ENCODE measurements at regions not wholly inside any gene's neighbourhood (a gene's known extent, or its start where the extent isn't known, plus 50 kb on each side); places are given as distances from the start of the nearest gene placed in this dataset.

GRCh38 chr11:19520681-19521080 lies 192.0 kb upstream of the NAV2 start:
- POLR2A ChIA-PET (ENCODE audit: unreplicated experiment): no interaction called here
- ATAC-seq (ENCODE audit: low read depth): no peak

More at GRCh38 chr11:19520681-19521080, 192.0 kb upstream of the NAV2 start:
- H3K14ac ChIP-seq (replicated peaks; ENCODE audit: low read depth, low read length): no peak overlapping the region
- H3K4me1 ChIP-seq (ENCODE audit: control insufficient read depth, insufficient read depth, low read length): peaks cover 2% of the 10 kb centered on the region; the same call in 1 of the 2 replicates
- H3K36me3 ChIP-seq (ENCODE audit: control insufficient read depth, insufficient read depth, low read length): no peaks in the 10 kb centered on the region
- no peaks in the 10 kb centered on the region for H4K20me1 ChIP-seq (ENCODE audit: insufficient read depth, low read length)
- no peak overlapping the region for H2BK5ac ChIP-seq (ENCODE audit: low read depth, low read length, poor library complexity, severe bottlenecking)
- no peak overlapping the region for H3K4me2 ChIP-seq (ENCODE audit: low read depth, low read length)
- no peak overlapping the region for H4K8ac ChIP-seq (ENCODE audit: low read depth in 2 of 2, low read length in 2 of 2)
- H3K27me3 ChIP-seq (ENCODE audit: control insufficient read depth, insufficient read depth, low read length): peaks cover 26% of the 10 kb centered on the region
- TF ChIP-seq FOS (IDR thresholded peaks at IDR 0.05; ENCODE audit: low read depth, low read length) (no peak), USF2 (IDR thresholded peaks at IDR 0.05; ENCODE audit: low read depth, low read length) (no peak), SMC3 (IDR thresholded peaks at IDR 0.05; ENCODE audit: low read depth, low read length) (no peak), MAZ (IDR thresholded peaks at IDR 0.05; ENCODE audit: borderline replicate concordance, low read depth, low read length) (no peak), RCOR1 (IDR thresholded peaks at IDR 0.05; ENCODE audit: insufficient replicate concordance, low read length) (no peak), CEBPB (IDR thresholded peaks at IDR 0.05; ENCODE audit: low read depth, low read length) (no peak), POLR2A (IDR thresholded peaks at IDR 0.05; ENCODE audit: low read depth, low read length) (no peak), ELK1 (IDR thresholded peaks at IDR 0.05; ENCODE audit: borderline replicate concordance, low read depth, low read length) (no peak), MAFK (IDR thresholded peaks at IDR 0.05; ENCODE audit: low read depth, low read length) (no peak), MXI1 (IDR thresholded peaks at IDR 0.05; ENCODE audit: borderline replicate concordance, low read depth, low read length) (no peak), RFX5 (IDR thresholded peaks at IDR 0.05; ENCODE audit: low read depth, low read length) (no peak), CHD1 (IDR thresholded peaks at IDR 0.05; ENCODE audit: low read depth, low read length) (no peak)
- no peak overlapping the region for H2BK15ac ChIP-seq (ENCODE audit: low read depth, low read length)
- CTCF ChIA-PET: interaction anchor here (0.6 kb wide), 1 partner anchor 189 kb away, joined by 4 read pairs; no protein-coding TSS in a partner anchor
- no peak overlapping the region for H2BK120ac ChIP-seq (ENCODE audit: low read depth, low read length)
- no peak overlapping the region for H3K4me3 ChIP-seq (ENCODE audit: insufficient read depth, low read depth, low read length)
- H3K9me3 ChIP-seq (ENCODE audit: control insufficient read depth, insufficient read depth, low read length): no peaks in the 10 kb centered on the region
- intact Hi-C loops (cut with micrococcal nuclease) (no loop called here), in situ Hi-C loops (cut with MboI; ENCODE audit: low sequenced_read_pairs) (no loop called here), dilution Hi-C loops (cut with HindIII; ENCODE audit: low sequenced_read_pairs, unreplicated experiment) (no loop called here)
- no peak overlapping the region for H2BK20ac ChIP-seq (ENCODE audit: low read depth, low read length)
- DNase-seq: no peak
- no peak overlapping the region for H2AK9ac ChIP-seq (replicated peaks; ENCODE audit: low read depth, low read length, poor library complexity)
- H3K9ac ChIP-seq (ENCODE audit: low read depth, low read length): no peak overlapping the region
- H4K91ac ChIP-seq (ENCODE audit: insufficient read depth, low read depth, low read length): no peak overlapping the region
- no peak overlapping the region for H3K56ac ChIP-seq (ENCODE audit: extremely low read depth, insufficient read depth, low read length)
- BruUV-seq (replicated peaks): no TSS peak
- H3K9me1 ChIP-seq (ENCODE audit: insufficient read depth, low read length): no peaks in the 10 kb centered on the region; the same call in 1 of the 2 replicates
- H3K4ac ChIP-seq (ENCODE audit: low read depth, low read length): no peak overlapping the region
- 41% methylated on average over 2 of the region's 5 CpGs; no CpG with 5 or more reads in 1 of the 2 experiments for WGBS, 2 experiments (ENCODE audit: extremely low coverage in 2 of 2, insufficient read length in 1 of 2)
- no peaks in the 10 kb centered on the region for H3K79me1 ChIP-seq (ENCODE audit: low read depth in 1 of 2, low read length in 2 of 2)
- no peak overlapping the region for H2AK5ac ChIP-seq (ENCODE audit: low read depth, low read length)
- H3K27ac ChIP-seq (ENCODE audit: insufficient read depth, low read length): no peak overlapping the region
- no peak overlapping the region for H2AFZ ChIP-seq (replicated peaks; ENCODE audit: low read length, poor library complexity)
- H3K23ac ChIP-seq (ENCODE audit: low read depth, low read length): no peak overlapping the region
- no peak overlapping the region for H3K18ac ChIP-seq (ENCODE audit: low read depth, low read length)
- no peak overlapping the region for H4K5ac ChIP-seq (ENCODE audit: low read depth, low read length)
